NCI-H187 treated with DMSO at 0.1 percent for 48 hours (cell line): ENCODE measurements at regions not wholly inside any gene's neighbourhood (a gene's known extent, or its start where the extent isn't known, plus 50 kb on each side); places are given as distances from the start of the nearest gene placed in this dataset.

Source experiments
- DNase-seq: peaks from one replicate; lab custom pipeline; 2025; lab: John Stamatoyannopoulos, UW

GRCh38 chr14:42374332-42374731 is 767.7 kb downstream of the LRFN5 start:
- no peak for DNase-seq

- DNase-seq = no peak
Measured at GRCh38 chr14:42370056-42370455, 763.4 kb downstream of the LRFN5 start.

- no peak for DNase-seq
Measured at GRCh38 chr14:42368234-42368633, 761.6 kb downstream of the LRFN5 start.

- no peak for DNase-seq
Measured at GRCh38 chr14:42353315-42353714, 746.6 kb downstream of the LRFN5 start.

GRCh38 chr14:42335918-42336317 is 729.2 kb downstream of the LRFN5 start:
- no peak for DNase-seq

GRCh38 chr14:42334931-42335330 is 728.3 kb downstream of the LRFN5 start:
- no peak for DNase-seq

GRCh38 chr14:42323426-42323825 is 716.8 kb downstream of the LRFN5 start:
- DNase-seq = no peak

GRCh38 chr14:42322531-42323284 is 716.0 kb downstream of the LRFN5 start:
- no peak for DNase-seq

- DNase-seq = no peak
Measured at GRCh38 chr14:42319996-42320395, 713.3 kb downstream of the LRFN5 start.

GRCh38 chr14:42316693-42317092 is 710.0 kb downstream of the LRFN5 start:
- peak; percentile 78 for DNase-seq

GRCh38 chr14:42311876-42312275 is 705.2 kb downstream of the LRFN5 start:
- no peak for DNase-seq

GRCh38 chr14:42307239-42307825 is 700.7 kb downstream of the LRFN5 start:
- no peak for DNase-seq

GRCh38 chr14:42299692-42300091 is 693.0 kb downstream of the LRFN5 start:
- no peak for DNase-seq

- no peak for DNase-seq
Measured at GRCh38 chr14:42293180-42293579, 686.5 kb downstream of the LRFN5 start.

GRCh38 chr14:42277840-42278239 is 671.2 kb downstream of the LRFN5 start:
- no peak for DNase-seq

GRCh38 chr14:42269234-42269633 is 662.6 kb downstream of the LRFN5 start:
- DNase-seq = no peak

- DNase-seq = no peak
Measured at GRCh38 chr14:42248131-42248530, 641.5 kb downstream of the LRFN5 start.

- no peak for DNase-seq
Measured at GRCh38 chr14:42241101-42241500, 634.4 kb downstream of the LRFN5 start.

- no peak for DNase-seq
Measured at GRCh38 chr14:42229976-42230375, 623.3 kb downstream of the LRFN5 start.

GRCh38 chr14:42229294-42229693 is 622.6 kb downstream of the LRFN5 start:
- DNase-seq = no peak

GRCh38 chr14:42228611-42229010 is 621.9 kb downstream of the LRFN5 start:
- DNase-seq = no peak

GRCh38 chr14:42224053-42224888 is 617.6 kb downstream of the LRFN5 start:
- DNase-seq = peak; percentile 21

- peak; percentile 90 for DNase-seq
Measured at GRCh38 chr14:42222924-42223471, 616.3 kb downstream of the LRFN5 start.
